ENCODE measurements at regions not wholly inside any gene's neighbourhood (a gene's known extent, or its start where the extent isn't known, plus 50 kb on each side); places are given as distances from the start of the nearest gene placed in this dataset.

DNA sequence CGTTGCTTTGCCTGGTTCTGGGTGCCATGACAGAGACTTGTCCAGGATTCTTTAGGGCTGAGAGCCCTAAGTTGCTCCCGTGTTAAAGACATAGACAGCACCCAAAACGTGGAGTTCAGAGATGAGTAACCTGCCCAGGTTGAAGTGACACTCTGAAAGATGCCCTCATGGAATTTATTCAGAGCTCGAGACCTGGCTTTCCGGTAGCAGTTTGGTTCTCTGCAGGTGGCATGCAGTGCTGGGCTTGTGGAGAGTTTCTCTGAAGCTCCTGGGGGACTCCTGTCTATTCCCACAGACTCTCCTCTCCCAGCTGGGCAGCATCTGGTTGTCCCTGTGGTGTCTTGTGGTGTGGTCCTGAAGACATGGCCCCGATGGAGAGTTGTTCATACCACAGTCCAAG is 241.0 kb downstream of the RHOU start:
- intact Hi-C loops (cut with DNase I), result loop anchor here in 1 of 2 donors (1.0 kb wide), 1 partner anchor 32 kb away; no protein-coding TSS in a partner anchor
- H3K27me3 ChIP-seq (ENCODE audit: insufficient read depth in 3 of 3, low read length in 2 of 3), result no peaks in the 10 kb centered on the region
- H3K27ac ChIP-seq, result no peak overlapping the region
- H3K4me3 ChIP-seq, result no peak overlapping the region
- 80 to 89% (median 85%) methylated on average over 6 of the region's 6 CpGs for WGBS, 3 donors
- H3K4me1 ChIP-seq, result peaks cover 5% of the 10 kb centered on the region
- H3K9me3 ChIP-seq, result no peaks in the 10 kb centered on the region
- ATAC-seq (no peak), DNase-seq (no peak)
- TF ChIP-seq, protein P1, sequence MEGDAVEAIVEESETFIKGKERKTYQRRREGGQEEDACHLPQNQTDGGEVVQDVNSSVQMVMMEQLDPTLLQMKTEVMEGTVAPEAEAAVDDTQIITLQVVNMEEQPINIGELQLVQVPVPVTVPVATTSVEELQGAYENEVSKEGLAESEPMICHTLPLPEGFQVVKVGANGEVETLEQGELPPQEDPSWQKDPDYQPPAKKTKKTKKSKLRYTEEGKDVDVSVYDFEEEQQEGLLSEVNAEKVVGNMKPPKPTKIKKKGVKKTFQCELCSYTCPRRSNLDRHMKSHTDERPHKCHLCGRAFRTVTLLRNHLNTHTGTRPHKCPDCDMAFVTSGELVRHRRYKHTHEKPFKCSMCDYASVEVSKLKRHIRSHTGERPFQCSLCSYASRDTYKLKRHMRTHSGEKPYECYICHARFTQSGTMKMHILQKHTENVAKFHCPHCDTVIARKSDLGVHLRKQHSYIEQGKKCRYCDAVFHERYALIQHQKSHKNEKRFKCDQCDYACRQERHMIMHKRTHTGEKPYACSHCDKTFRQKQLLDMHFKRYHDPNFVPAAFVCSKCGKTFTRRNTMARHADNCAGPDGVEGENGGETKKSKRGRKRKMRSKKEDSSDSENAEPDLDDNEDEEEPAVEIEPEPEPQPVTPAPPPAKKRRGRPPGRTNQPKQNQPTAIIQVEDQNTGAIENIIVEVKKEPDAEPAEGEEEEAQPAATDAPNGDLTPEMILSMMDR (IDR thresholded peaks at IDR 0.05), result no peak
- no peaks in the 10 kb centered on the region for H3K36me3 ChIP-seq (ENCODE audit: insufficient read depth in 1 of 2, low read depth in 1 of 2)

DNA sequence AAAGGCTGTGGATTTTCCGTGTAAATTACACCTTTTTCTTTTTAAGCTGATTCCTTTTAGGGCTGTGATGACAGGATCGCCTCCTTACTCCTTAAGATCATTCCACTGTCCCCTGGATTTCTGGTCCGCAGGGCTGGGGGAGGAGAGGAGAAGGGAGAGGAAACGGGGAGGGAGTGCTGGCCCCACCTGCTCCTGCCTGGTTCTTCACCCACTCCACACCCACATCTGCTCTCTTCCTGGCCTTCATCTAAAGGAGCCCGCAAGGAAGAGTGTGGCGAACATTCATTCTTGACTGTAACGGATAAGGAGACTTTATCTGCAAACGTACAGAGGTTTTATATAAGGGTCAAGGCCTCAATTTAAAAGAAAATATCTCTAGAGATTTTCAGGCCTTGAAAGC is 242.0 kb downstream of the RHOU start:
- TF ChIP-seq, protein P1 (IDR thresholded peaks at IDR 0.05), result no peak
- ATAC-seq (no peak), DNase-seq (no peak)
- H3K27me3 ChIP-seq (ENCODE audit: insufficient read depth in 3 of 3, low read length in 2 of 3), result no peaks in the 10 kb centered on the region
- peaks cover 5% of the 10 kb centered on the region for H3K4me1 ChIP-seq
- intact Hi-C loops (cut with DNase I), result no loop called here
- H3K9me3 ChIP-seq, result no peaks in the 10 kb centered on the region
- 85 to 94% (median 90%) methylated on average over 8 of the region's 8 CpGs for WGBS, 3 donors
- H3K27ac ChIP-seq, result no peak overlapping the region
- no peaks in the 10 kb centered on the region for H3K36me3 ChIP-seq (ENCODE audit: insufficient read depth in 1 of 2, low read depth in 1 of 2)
- H3K4me3 ChIP-seq, result no peak overlapping the region

DNA sequence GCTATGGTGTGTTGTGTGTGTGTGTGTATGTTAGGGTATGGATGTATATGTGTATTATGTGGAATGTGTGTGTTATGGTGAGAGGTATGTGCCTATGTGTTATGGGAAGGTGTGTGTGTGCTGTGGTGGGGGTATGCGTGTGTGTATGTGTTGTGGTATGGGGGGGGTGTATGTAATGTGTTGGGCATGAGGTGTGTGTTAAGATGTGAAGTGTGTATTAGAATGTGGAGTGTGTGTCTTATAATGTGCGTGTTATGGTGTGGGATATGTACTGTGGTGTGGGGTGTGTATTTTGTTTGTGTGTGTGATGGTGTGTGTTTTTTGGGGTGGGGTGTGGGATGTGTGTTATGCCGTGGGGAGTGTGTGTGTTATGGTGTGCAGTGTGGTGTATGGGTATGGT is 242.5 kb downstream of the RHOU start:
- H3K4me3 ChIP-seq, result no peak overlapping the region
- intact Hi-C loops (cut with DNase I), result no loop called here
- H3K9me3 ChIP-seq, result no peaks in the 10 kb centered on the region
- DNase-seq (no peak), ATAC-seq (no peak)
- H3K27ac ChIP-seq, result no peak overlapping the region
- no peaks in the 10 kb centered on the region for H3K36me3 ChIP-seq (ENCODE audit: insufficient read depth in 1 of 2, low read depth in 1 of 2)
- 95 to 99% (median 98%) methylated on average over 3 of the region's 3 CpGs for WGBS, 3 donors
- H3K27me3 ChIP-seq (ENCODE audit: insufficient read depth in 3 of 3, low read length in 2 of 3), result no peaks in the 10 kb centered on the region
- TF ChIP-seq, protein P1 (IDR thresholded peaks at IDR 0.05), result no peak
- peaks cover 5% of the 10 kb centered on the region for H3K4me1 ChIP-seq

- ATAC-seq (peak; percentile 67 to 92 (median 85)), DNase-seq (peak; percentile 35 to 61)
- no peaks in the 10 kb centered on the region for H3K36me3 ChIP-seq (ENCODE audit: insufficient read depth in 1 of 2, low read depth in 1 of 2)
- WGBS, 3 donors, result 26 to 31% (median 29%) methylated on average over 14 of the region's 14 CpGs
- H3K9me3 ChIP-seq, result no peaks in the 10 kb centered on the region
- intact Hi-C loops (cut with DNase I), result no loop called here
- H3K27me3 ChIP-seq (ENCODE audit: insufficient read depth in 3 of 3, low read length in 2 of 3), result no peaks in the 10 kb centered on the region
- H3K27ac ChIP-seq, result no peak overlapping the region
- TF ChIP-seq, protein P1 (IDR thresholded peaks at IDR 0.05), result no peak
- no peak overlapping the region for H3K4me3 ChIP-seq
- peaks cover 5% of the 10 kb centered on the region for H3K4me1 ChIP-seq
These were observed 243.4 kb downstream of the RHOU start for GRCh38 chr1:228978484-228979324.

Data from psoas muscle (tissue), 7 donors.